ENCODE measurements at regions not wholly inside any gene's neighbourhood (a gene's known extent, or its start where the extent isn't known, plus 50 kb on each side); places are given as distances from the start of the nearest gene placed in this dataset.
A peak's percentile ranks its signal among the peaks of the same experiment; 100 is the strongest.

GRCh38 chr7:140230861-140231770 is 54.3 kb upstream of the KDM7A start (continued):
- TF ChIP-seq ZNF230 (CRISPR knock-in tag; IDR thresholded peaks at IDR 0.05), result peak; percentile 66; the same call in 1 of the 2 replicates
- TF ChIP-seq ZFYVE20 (CRISPR knock-in tag; IDR thresholded peaks at IDR 0.05; ENCODE audit: borderline replicate concordance, low read depth), result no peak
- peak; percentile 100 for TF ChIP-seq PHF21A (CRISPR knock-in tag; IDR thresholded peaks at IDR 0.05)
- TF ChIP-seq GPN1 (CRISPR knock-in tag; IDR thresholded peaks at IDR 0.05; ENCODE audit: borderline replicate concordance), result no peak
- TF ChIP-seq REST (IDR thresholded peaks at IDR 0.05; ENCODE audit: borderline replicate concordance in 1 of 2, low read depth in 1 of 2, low read length in 2 of 2), result no peak
- TF ChIP-seq ZNF614 (CRISPR knock-in tag; IDR thresholded peaks at IDR 0.05; ENCODE audit: borderline replicate concordance), result no peak
- peak; percentile 35; the same call in 1 of the 2 replicates for TF ChIP-seq MLX (CRISPR knock-in tag; IDR thresholded peaks at IDR 0.05)
- no peak for TF ChIP-seq ZNF136 (CRISPR knock-in tag; IDR thresholded peaks at IDR 0.05; ENCODE audit: low read depth)
- no peak for TF ChIP-seq ZNF737 (CRISPR knock-in tag; IDR thresholded peaks at IDR 0.05; ENCODE audit: borderline replicate concordance)
- TF ChIP-seq CEBPZ (IDR thresholded peaks at IDR 0.05; ENCODE audit: low read length), result no peak
- no peak for TF ChIP-seq ZBTB4 (CRISPR knock-in tag; IDR thresholded peaks at IDR 0.05; ENCODE audit: borderline replicate concordance)
- TF ChIP-seq ZNF468 (CRISPR knock-in tag; IDR thresholded peaks at IDR 0.05), result no peak
- no peak for TF ChIP-seq GPBP1L1 (CRISPR knock-in tag; IDR thresholded peaks at IDR 0.05)

Measured in HepG2 (cell line).